ENCODE measurements at regions not wholly inside any gene's neighbourhood (a gene's known extent, or its start where the extent isn't known, plus 50 kb on each side); places are given as distances from the start of the nearest gene placed in this dataset.

DNA sequence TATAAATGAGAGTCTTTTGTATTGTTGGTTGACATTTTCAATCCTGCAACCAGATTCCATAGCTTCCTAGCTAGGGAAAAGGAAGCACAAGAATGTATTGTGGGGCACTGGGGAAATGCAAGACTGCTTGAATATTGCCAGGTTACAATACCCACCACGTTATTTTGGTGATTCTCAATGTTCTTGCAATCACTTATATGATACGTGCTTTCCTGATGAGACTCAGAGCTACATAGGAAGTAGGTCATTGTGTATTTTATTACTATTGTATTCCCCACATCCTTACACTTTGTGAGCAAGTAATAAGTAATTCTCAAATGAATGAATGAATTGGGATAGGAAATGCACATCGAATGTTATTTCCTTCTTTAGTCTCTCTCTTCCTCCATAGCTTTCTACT lies 217.1 kb upstream of the CD180 start:
- no peak for DNase-seq
- ATAC-seq, result no peak

DNA sequence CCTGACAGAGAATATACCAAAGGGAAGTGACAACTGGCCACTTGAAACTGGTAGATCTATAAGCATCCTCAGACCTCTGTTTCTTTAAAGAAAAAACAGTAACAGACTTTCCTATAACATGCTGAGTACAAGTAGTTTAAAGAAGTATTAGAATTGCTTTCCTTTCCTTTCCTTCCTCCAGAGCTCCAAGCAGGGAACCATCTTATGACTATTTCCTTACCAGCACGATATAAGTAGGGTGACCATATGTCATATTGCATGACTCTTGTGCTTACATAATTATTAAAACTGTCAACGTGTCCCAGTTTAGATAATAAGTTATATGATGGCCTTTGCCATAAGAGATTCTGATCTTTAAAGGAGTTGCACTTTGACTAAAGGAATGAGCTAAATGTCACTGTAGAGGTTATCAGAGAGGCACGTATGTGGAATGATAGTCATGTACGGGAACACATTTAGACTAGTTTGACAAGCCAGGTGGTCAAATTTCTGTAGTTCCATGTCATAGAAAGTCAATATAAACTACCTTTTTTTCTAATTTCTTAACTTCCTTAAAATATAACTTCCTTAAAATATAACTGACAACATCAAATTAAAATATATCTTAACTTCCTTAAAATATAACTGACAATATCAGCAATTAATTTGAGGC lies 212.7 kb upstream of the CD180 start:
- no peak for ATAC-seq
- no peak for DNase-seq

DNA sequence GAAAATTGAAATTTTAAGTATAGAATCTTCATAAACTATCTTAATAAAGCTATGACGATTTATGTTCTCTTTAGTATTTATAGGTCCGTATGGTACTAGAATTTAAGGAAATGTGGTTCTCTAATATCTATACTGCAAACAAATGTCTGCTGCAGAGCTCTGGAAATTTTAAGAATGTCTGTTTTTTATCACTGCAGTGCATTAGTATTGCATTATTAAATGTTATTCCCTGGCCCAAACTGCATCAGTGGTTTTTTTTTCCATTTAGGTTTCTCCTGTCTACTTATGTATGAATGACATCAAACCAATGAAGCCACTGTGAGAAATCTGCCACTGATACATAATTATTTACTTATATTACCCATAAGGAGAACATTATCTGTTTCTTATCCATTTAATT lies 211.4 kb upstream of the CD180 start:
- no peak for DNase-seq
- no peak for ATAC-seq

DNA sequence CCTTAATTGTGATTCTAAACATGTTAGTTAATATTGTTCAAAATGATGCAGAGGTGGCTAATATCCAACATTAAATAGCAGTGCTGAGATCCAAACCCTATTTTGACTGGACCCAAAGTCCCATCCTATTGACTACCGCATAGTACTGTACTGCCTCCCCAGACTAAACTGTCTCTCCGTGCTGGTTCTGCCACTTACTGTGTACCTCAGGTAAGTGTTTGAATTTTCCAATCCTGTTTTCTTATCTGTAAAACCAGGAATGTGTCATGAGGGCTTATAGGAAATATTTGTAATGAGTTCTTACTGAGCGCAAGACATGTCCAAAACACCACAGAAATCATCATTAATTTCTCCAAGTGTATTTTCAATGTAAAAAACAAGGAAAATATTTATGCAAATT lies 209.2 kb upstream of the CD180 start:
- no peak for ATAC-seq
- DNase-seq, result no peak

DNA sequence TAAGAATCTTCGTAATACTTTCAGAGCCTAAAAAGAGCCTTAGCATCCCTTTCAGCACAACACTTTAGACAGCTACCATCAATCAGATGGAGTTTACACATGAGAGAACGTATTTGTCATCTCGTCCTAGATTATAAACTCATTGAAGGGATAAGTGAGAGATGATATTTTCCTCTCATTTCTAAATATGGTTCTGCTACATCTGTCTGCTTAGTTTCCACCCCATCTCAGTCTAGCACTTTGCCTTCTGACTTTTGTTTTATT lies 208.4 kb upstream of the CD180 start:
- no peak for DNase-seq
- no peak for ATAC-seq

DNA sequence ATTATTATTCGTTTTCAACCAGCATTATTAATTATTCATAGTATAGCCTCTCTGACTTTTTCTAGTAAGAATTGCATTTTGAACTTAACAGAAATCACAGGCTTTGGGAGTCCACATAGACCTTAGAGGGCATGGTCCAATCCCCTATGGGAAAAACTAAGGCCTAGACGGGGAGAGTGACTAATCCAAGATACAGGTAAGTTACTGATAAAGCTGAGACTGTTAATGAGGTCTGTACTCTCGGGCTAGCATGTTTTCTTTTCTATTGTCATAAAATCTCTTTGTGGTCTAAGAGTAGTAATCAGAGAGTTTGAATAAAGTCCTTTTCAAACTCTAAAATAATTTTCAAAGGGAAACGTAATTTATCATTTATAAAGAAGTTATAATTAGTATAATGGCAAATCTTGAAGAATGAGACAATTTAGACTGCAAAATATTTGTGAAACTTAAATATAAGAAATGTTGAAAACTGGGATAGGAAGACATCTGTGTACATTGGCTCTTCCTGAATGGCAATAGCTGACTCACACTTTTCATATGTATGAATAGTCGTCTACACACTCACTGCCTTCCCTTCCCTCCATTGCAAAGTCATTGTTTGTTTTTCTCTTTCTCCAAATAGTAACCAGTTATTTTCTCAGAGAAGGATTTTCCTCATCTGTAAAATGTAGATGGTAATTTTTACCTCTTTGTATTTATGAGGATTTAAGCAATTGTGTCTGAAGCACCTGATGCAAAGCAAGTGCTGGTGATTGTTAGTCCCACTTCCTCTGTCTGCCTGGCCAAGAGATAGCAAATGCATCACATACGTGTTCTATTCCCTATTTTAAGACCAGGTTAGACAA lies 207.9 kb upstream of the CD180 start:
- DNase-seq, result no peak
- ATAC-seq, result no peak

DNA sequence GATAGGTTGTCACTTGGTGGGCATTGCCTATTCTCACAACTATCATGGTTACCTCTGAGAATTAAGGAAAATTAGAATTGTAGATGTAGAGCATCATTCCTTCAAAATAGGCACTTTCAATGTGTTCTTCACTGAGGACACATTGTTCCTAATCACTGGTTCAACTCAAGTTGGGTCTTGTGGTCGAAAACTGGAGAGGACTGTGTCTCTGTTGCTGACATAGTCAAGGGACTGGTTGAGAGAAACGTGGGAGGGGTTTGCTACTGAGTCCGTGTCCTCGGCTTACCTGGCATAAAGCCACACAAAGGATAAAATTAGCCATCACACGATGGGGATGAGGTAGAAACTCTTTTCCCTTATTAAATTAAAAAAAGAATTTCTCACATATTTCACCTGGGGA lies 205.9 kb upstream of the CD180 start:
- DNase-seq, result no peak
- ATAC-seq, result no peak

DNA sequence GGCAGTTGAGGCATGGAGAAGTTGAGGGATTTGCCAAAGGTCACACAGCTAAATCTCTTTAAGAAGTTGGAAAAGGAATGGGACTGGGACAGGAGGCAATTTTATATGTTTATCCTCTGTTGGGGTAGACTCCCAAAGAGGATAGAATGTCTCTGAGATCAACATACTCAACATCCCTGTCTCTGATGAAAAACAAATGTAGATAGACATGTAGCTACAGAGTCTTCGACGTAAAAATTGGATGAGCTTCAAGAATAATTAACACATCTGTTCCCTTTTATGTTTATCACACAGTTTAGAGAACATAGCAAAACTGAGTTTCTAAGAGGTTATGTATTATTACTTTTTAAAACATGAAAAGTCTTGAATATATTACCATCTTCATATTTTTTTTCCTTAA lies 204.6 kb upstream of the CD180 start:
- no peak for ATAC-seq
- DNase-seq, result no peak

DNA sequence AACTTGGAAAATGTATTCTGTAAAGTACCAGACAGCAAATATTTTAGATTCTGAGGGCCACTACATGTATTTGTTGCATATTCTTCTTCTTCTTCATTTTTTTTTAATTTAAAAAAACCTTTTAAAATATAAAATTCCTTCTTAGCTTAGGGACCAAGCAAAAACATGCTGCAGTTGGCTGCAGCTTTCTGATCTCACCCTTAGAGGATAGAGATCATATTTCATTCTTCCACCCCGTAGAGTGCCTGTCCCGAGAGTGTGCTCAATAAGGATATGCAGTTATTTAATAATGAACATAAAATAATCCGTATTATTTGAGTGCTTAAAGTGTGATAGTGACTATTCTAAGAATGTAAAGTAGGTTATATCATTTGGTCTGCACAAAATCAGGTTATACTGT lies 204.2 kb upstream of the CD180 start:
- DNase-seq (no peak), ATAC-seq (no peak)

DNA sequence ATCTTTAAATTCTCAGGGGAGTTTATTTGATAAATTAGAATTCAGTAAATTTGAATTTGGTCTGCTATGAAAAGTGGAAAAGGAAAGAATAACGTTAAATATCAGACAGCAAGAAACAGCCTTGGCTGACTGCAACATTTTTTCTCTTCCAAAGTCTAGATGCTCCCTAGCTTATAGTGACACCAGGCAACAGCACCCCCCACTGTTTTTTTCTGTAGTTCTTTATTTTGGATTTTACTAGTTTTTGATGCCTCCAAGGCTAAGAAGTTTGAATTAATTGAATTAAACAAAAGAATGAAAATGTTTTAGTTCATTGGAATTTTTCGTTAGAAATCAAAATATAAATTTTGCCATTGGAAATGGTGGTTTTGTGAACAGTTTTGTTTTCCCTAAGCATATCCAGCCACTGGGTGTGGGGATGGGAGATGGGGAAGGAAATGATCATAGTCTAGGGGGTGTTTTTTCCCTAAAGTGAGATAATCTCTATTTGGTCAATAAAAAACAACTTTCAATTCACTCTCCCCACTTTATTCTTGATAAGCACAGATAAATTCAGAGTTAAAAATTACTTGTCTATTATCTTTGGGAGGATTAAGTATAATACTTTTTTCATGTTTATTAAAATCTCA lies 199.3 kb upstream of the CD180 start:
- ATAC-seq (no peak), DNase-seq (no peak)

DNA sequence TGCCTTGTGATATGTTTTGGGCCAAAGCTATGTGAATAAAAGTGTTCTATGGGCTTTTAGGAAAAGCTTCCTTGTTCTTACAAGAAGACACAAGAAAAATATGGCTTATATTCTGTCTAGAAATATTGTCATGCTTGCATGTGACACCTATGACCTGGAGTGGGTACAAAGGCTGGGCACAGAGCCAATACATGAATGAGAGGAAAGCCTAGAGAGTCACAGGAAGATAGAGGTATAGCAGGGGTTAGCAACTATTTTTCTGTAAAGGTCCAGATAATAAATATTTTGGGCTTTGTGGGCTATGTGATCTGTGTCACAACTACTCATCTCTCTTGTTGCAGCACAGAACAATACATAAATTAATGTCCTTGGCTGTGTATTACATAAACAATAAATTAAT lies 196.6 kb upstream of the CD180 start:
- ATAC-seq, result no peak
- DNase-seq, result no peak

DNA sequence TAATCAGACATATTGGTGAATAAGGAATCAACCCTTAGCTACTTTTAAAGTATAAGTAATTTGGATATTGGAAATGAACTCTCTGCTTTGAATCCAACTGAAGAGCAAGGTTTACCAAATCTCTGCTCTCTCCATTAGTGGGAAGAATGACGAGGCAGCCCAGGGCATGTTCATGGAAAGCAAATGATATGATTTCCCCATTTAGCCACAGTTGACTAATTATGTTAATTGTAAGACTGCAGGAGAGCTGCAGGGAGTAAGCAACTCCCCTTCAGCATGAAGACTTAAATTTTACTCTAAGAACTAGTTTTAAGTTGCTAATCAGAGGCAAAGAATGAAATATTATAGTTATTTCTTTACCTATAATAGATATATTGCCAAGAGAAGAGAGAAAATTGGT lies 194.3 kb upstream of the CD180 start:
- ATAC-seq (no peak), DNase-seq (no peak)

DNA sequence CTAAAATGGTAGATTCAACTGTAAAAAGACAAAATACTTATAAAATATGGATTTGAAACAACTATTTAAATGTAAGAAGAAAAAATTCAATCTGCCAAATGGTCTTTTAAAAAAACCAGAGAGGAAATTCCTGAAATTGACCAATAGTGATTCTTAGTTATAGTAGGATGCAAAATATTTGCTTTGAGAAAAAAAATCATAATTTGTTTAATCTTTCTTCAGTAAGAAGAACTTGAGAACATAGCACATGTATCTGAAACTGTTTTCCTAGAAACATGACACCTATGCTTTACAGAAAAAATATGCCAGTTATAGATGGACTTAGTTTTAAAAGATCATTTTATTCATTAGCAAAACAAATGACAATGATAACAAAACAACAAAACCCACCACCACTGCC lies 186.9 kb upstream of the CD180 start:
- ATAC-seq, result no peak
- DNase-seq, result no peak

DNA sequence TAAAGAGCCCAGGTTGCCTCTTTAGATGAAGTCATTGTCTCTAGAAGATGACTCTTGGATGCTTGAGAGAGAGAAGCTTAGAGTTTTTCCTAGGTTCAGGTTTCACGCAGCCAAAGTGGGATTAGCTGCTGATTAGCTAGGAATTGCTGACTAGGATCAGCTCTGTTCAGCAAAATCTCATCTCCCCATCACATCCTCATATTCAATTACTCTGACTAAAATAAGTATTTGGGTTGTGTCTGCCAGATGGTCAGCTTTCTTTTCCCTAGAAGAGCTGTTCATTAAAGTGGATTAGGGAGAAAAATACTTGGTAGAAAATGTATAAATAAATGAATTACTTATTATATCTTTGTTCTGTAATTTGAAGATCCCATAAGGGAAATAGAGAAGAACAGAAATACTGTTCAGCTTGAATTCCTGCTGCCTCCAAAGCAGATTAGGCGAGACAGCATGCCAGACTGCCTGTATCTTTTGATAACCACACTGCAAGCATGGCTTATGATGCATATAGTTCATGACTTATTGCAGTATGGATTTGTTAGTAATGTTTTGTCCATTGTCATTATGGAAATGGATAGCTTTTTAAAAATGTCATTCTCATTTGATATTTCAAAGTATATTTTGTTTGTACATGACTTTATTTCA lies 184.8 kb upstream of the CD180 start:
- DNase-seq (no peak), ATAC-seq (no peak)

DNA sequence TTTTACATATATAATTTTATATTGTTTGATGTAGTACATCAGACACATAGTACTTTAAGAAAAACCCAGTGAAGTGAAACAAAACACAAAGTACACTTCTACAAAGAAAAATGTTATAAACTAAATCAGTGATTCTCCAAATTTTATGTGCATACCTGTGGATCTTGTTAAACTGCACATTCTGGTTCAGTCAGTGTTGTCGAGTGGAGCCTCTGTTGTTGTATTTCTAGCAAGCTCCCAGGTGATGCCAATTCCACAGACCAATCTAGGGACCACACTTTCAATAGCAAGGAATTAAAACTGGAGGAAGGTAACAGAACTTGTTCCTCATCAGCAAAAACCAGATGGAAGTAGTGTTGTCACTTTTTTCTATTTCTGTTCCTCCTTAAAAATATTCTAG lies 183.8 kb upstream of the CD180 start:
- ATAC-seq (no peak), DNase-seq (no peak)

DNA sequence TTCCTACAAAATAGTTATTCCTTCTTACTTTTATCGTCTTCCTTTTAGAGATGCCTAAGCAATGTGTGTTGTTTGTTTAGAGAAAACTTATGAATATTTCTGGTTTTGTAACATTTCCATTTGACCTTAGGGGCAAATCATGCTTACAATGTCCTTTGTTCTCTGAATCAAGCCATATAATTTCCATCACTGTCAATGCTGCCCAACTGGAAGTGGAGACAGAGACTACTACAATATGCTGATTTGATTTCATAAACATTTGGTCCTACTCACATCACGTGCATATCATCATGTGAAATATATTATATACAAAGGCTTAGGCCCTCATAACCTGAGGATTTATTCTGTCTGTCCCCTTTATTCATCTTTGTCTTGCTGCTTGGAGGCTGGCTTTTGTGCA lies 183.2 kb upstream of the CD180 start:
- DNase-seq (no peak), ATAC-seq (no peak)

DNA sequence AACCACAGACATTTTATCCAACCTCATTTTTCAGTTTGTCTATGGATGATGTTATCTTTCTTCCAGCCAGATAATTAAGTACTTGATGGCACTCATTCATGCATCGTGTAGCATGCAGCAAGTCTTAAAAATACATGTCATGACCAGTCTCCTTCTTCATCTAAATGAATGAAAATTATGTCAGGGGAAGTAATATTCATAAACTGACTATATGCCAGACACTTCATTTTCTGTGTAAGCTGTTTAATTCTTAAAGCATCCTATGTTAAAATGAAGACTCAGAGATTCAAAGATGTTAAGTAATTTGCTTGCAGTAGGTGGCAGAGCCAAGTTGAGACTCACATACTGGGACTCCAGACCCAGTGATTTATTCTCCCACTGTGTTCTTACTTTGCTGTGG lies 181.7 kb upstream of the CD180 start:
- DNase-seq, result no peak
- ATAC-seq, result no peak

DNA sequence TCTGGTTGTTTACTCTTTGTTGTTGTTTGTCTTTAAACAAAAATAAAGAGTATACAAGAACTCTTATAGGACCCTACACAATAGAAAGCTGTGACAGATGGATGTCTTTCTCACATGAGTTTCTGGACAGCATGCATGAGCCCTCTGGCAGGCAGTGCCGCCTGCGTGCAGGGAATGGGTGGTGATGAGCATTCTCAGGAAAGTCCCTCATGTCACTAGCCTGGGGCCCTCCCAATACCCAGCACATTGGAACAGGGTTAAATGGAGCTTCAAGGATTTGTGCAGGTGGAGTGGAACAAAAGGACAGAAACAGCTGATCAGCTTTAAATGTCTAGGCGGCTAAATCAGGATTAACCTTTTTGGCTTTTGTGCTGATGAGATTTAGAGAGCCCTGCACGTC lies 181.0 kb upstream of the CD180 start:
- DNase-seq (no peak), ATAC-seq (no peak)

DNA sequence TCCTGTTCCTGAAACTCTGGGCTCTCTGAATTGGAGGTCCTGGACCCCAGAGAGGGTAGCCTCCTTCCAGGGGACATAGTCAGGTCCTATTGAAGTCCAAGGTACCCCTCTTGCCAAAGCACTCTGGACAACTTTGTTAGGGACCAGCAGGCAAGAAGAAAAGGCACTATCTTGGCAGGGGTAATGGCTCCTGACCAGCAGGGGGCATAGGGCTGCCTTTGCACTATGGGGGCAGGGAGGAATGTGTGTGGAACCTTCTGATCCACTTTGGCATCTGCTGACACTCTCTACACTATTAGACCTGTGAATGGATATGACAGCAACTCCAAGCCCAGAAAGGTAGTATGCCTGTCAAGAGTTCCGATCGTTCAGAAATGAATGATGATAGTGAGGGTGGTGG lies 179.0 kb upstream of the CD180 start:
- ATAC-seq, result no peak
- peak; percentile 7 for DNase-seq

DNA sequence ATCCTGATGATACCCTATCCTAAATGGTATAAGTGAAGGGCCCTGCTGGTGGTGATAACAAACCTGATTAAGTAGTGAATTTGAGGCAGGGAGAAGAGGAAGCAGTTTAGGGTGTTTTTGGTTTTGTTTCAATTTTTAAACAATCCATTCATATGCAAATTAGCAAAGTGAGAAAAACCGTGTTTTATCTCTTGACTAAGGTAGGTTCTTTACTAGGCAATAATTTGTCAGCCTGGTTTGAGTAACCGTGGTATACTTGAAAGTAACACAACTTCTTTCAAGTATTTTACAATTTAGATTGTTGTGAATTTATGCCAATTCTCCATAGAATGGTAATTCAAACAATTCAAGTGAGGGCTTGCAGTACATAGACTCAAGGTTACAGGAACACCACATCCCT lies 177.8 kb upstream of the CD180 start:
- ATAC-seq (no peak), DNase-seq (no peak)

DNA sequence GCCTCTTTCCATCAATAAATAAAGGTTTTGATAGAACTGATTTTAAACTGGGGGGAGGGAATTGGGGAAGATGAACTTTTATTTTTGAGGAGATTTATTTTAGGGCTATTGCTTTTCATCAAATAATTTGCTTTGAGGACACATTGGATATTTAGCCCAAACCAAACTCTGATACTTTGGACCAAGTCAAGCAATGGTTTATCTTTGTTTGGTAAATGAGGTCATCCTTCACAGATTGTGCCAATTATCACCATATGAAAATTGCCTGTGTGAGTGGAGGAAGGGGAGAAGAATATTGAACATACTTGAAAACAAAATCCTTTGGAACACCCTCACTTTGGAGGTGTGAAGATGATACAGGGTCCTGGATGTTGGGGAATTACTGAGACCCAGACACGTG lies 176.9 kb upstream of the CD180 start:
- no peak for ATAC-seq
- DNase-seq, result no peak

DNA sequence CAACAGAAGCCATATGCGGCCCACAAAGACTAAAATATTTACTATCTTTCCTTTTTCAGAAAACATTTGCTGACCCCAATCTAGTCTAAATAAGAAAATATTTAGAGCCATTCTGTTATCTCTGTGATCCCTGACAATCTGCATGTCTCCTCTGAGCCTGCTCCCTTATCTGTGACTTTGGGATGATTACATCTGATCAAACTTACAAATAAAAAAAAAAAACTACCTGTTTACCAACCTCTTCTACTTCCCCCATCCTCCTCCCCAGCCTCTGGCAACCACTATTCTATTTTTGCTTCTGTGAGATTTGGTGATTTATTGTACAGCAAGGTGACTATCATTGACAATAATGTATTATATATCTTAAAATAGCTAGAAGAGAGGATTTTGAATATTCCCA lies 176.3 kb upstream of the CD180 start:
- DNase-seq, result no peak
- ATAC-seq, result no peak

DNA sequence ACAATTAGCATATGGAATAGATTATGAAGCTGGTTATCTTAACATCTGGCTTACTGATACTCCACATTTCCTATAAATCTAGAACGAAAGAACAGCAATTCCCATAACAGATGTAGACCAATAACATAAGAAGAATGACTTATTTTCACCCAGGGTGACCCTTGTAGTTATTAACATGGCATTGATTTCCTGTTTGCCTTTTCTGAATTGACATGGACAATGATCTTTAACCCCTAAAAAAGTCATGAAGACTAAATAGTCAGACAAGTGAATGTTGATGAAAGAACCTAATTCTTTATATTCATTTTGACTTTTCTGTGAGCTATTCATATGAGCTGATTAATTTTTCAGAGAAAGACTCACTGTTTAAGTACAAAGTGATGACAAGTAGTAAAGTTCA lies 175.3 kb upstream of the CD180 start:
- DNase-seq, result no peak
- ATAC-seq, result no peak

Data from stimulated activated naive CD8-positive, alpha-beta T cell treated with anti-CD3 and anti-CD28 coated beads, Interleukin-15, Interleukin-2, amounts not matched to agents 100 U/mL and 50 U/mL, for 24 hours (primary cell).